ENCODE measurements at regions not wholly inside any gene's neighbourhood (a gene's known extent, or its start where the extent isn't known, plus 50 kb on each side); places are given as distances from the start of the nearest gene placed in this dataset.
"Not testable (repeated sequence)": the region's sequence is repeated elsewhere in the genome, so short reads cannot be mapped to it uniquely, and the experiment has no call there.

DNA sequence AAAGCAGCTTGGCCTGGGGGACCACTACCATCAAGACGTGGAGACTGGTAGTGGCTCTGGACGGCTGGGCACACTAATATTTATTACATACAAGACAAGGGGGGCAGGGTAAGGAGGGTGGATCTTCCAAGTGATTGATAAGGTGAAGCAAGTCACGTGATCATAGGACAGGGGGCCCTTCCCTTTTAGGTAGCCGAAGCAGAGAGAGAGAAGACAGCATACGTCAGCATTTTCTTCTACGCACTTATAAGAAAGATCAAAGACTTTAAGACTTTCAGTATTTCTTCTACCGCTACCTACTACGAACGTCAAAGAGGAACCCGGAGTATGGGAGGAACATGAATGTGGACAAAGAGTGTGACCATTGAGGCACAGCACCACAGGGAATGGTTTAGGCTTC, 307.9 kb downstream of the RPIA start:
- no peak for DNase-seq (ENCODE audit: low read depth)

DNA sequence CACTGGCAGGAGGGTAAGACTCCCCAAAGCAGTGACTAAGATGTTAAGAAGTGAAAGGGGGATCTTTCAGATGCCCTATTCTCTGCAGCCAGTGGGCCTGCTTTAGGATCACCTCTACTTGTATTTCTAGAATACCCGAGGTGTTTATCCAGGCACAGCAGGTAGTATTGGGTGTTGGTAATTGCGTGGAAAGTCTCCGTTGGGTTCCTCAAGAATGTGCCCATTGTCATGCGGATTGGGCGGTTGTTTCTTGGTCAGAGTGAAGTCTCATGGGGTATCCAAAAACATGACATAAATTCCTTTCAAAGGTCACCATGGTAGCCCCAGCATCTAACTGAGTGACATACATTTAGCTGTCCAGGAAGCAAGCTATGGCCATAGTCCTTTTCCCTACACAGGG, 308.8 kb downstream of the RPIA start:
- DNase-seq (ENCODE audit: low read depth) = no peak

DNA sequence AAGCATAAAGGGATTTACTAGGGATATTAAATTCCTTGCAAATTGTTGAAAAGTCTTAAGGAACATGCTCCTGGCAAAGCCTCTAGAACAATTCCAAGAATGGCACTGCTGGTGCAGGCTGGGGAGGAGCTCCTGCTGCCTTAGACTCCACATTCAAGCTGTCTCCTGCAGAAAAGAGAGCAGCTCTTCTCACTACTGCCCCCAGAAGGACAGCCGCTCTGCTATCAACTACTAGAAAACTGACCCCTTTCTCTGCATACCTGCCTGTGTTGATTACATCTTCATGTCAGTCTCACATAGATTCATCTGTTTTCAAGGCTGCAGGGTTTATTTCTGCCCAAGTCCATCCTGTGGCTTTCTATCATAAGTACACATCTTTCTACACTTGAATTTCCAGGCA, 312.8 kb downstream of the RPIA start:
- DNase-seq (ENCODE audit: low read depth) = not testable (repeated sequence)

DNA sequence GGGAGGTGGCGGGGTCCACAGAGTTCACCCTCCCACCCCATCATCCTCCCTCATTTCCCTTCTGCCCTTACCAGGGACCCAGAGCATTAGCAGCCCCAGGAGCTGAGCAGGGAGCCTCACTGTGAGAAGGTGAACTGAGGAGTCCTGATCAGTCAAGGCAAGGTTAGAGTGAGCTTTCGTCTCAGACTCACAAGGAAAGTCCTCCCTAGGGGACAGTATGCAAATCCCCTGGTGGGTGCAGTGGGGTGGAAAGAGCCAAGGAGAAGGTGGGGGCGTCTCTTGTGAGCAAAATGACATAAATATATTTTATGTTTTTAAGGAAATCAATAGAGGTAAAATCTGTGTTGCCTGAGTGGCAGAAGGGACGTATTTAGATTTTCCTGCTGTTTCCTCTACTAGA, 329.1 kb downstream of the RPIA start:
- not testable (repeated sequence) for DNase-seq (ENCODE audit: low read depth)

DNA sequence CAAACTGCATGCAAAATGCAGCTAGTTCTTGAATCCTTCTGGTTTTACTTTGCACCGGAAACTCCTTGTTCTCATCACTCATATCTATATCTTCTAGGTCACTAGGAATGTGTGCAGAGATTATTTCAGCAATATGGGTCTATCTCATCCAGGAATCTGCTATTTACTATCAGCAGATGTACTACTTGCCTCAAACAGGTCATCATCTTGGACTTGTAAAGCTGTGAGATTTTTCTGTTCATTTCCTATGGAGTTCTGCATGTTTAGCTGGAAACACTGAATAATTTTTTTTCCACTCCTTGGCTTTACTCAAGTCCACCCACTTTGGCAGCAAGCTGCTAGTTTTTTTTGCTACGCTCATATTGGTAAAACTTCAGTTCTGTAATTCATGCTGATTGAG, 334.8 kb downstream of the RPIA start:
- not testable (repeated sequence) for DNase-seq (ENCODE audit: low read depth)

DNA sequence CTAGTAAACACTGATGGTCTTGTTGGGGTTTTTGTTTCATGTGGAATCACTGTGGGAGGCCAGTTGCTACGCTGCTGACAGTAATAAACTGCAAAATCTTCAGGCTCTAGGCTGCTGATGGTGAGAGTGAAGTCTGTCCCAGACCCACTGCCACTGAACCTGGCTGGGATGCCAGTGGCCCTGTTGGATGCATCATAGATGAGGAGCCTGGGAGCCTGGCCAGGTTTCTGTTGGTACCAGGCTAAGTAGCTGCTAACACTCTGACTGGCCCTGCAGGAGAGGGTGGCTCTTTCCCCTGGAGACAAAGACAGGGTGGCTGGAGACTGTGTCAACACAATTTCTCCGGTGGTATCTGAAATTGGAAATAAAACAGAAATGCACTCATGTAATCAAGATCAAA, 335.6 kb downstream of the RPIA start:
- DNase-seq (ENCODE audit: low read depth) = not testable (repeated sequence)

DNA sequence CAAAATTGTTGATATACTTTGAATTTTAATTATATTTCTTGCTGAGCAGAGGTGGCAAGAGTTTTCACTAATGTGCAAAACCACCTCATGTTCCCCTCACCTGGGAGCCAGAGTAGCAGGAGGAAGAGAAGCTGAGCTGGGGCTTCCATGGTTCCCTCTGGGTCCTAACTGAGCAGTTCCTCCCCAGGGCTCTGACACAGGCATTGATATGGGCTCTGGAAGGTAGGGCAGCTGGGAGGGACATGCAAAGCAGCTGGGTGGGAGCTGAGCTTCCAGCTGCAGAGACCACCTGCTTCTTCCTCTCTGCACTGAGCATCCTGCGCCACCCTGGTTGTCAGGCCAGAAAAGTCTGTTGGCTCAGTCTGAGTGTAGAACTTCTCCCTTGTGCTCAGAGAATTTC, 336.1 kb downstream of the RPIA start:
- DNase-seq (ENCODE audit: low read depth) = not testable (repeated sequence)

DNA sequence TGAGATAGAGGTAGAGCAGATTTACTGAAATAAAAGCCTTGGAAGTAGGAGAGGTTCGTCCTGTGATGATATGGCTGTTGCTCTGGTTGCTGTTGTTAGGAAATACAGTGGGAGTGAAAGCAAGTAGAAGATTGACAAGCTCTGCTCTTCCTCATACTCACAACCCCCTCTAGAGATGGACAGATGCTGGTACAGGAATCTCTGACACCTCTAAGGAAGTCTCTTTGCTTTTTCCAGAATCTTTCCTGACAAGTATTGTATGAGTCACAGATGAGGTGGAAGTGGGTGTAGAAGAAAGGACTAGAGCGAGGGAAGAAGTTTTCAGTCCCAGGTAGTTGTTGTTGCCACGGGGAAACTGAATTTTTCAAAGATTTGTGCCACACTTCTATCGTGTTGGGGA, 337.8 kb downstream of the RPIA start:
- not testable (repeated sequence) for DNase-seq (ENCODE audit: low read depth)

DNA sequence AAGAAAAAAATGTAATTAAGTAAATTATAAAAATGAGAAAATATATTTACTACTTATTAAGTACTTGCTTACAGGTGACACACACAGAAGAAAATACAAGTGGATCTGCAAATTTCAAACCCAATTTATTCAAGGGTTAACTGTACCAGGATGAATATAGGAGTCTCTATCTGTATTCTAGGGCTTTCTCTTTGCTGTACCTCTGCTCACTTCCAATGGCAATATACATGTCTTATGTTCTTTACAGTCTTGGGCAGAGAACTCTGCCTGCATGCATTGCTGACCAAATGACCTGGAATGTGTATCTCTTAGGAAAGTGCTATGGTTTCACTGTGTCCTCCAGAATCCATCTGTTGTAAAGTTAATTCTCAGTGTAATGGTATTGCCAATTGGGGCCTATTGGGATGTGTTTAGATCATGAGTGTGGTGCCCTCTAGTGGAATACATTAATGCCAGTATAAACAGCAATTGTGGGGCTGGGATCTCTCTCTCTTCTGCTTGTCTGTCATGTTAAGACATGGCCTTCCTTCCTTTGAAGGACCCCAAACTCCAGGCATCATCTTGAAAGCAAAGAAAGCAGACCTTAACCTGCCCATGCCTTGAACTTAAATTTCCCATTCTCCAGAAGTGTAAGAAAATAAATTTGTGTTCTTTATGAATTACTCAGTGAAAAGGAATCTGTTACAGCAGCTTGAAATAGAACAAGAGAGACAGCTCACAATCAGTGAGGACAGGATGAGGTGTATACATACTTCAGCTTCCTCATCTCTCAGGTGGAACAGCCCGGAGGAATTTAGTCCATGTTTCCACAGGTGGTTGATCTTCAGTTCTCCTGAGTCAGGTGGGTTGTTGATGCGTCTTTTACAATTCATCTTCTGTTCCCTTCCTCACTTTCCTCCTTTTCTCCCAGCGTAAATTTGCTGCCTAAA, 356.9 kb downstream of the RPIA start:
- not testable (repeated sequence) for DNase-seq (ENCODE audit: low read depth)

DNA sequence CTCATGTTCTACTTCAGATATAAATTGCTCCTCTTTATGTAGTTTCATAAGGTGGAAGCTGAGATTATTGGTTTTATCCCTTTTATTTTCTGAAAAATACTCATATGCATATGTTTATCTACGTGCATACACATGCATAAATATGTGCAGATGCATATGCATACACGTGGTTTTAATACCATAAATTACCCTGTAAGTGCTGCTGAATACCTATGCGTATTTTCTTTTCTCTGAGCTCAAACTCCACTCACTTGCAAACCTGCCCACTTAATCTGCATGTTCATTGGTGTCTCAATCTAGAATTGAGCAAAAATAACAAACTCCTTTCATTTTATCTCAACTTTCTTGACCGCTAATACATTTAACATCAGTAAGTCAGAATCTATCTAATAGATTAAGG, 367.1 kb downstream of the RPIA start:
- DNase-seq (ENCODE audit: low read depth) = not testable (repeated sequence)

DNA sequence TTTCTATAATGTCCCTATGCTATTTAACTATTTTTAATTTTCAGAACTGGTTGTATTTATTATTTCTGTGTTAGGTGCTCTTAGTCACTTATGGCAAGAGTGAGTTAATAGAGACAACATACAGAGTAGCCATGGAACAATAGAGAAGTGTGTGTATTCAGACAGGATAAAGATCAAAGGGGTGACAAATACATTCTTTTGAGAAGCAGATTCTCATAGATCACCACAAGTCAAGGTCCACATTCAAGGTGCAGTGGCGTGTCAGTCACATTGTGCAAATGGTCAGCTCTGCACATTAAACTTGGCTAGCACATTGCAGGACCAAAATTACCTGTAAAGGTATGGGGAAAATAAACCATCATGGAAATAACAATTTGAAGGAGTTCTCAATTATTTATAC, 369.7 kb downstream of the RPIA start:
- not testable (repeated sequence) for DNase-seq (ENCODE audit: low read depth)

DNA sequence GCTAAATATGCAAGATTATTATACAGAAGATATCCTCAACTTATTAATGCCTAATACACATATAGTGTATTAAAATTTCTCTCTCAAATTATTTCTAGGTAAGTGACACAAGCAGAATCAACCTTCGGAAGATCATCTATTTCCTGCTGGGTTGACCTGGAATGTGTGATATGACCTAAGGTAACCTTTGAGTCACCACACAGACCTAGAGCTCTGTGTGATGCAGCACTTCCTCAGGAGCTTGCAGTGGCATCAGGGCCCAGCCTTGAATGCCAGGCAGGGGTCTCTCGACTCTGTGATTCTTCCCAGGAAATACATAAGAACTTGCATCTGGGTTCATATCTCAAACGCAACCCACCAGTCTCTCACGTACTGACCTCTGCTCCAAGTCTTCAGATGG, 385.3 kb downstream of the RPIA start:
- DNase-seq (ENCODE audit: low read depth) = not testable (repeated sequence)

DNA sequence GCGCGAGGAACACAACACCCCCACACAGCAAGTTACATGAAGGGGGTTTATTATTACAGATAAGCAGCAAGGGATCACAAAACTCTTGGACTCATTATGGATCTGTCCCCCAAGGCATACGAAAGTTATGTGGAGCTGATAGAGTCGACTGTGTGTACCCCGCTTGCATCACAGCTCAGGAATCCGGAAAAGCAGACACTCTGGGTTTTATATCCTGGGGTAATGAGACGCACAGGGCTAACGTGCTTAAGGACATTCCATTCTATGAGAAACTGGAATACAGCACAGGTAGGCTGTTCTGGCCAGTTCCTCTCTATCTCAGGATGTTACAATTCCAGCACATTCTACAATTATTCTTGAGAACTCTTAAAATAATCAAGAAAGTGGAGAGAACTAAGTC, 401.4 kb downstream of the RPIA start:
- DNase-seq (ENCODE audit: low read depth) = not testable (repeated sequence)

DNA sequence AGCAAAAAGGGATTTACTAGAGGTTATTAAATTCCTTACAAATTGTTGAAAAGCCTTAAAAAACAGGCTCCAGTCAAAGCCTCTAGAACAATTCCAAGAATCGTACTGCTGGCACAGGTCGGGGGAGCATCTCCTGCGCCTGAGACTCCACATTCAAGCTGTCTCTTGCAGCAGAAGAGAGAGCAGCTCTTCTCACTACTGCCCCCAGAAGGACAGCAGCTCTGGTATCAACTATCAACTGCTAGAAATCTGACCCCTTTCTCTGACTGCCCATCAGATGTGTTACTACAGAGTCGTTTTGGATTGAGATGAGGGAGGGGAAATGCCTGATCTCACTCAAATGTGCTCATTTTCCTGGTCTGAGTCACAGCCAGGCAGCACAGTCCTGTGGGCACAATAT, 403.6 kb downstream of the RPIA start:
- DNase-seq (ENCODE audit: low read depth) = not testable (repeated sequence)

DNA sequence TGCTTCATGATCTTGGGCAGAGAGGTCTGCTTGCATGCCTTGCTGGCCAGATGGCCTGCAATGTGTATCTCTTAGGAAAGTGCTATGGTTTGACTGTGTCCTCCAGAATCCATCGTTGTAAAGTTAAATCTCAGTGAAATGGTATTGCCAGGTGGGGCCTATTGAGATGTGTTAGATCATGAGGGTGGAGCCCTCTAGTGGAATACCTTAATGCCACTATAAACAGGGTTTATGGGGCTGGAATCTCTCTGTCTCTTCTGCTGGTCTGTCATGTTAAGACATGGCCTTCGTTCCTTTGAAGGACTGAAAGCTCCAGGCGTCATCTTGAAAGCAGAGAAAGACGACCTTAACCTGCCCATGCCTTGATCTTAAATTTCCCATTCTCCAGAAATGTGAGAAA, 411.1 kb downstream of the RPIA start:
- not testable (repeated sequence) for DNase-seq (ENCODE audit: low read depth)

DNA sequence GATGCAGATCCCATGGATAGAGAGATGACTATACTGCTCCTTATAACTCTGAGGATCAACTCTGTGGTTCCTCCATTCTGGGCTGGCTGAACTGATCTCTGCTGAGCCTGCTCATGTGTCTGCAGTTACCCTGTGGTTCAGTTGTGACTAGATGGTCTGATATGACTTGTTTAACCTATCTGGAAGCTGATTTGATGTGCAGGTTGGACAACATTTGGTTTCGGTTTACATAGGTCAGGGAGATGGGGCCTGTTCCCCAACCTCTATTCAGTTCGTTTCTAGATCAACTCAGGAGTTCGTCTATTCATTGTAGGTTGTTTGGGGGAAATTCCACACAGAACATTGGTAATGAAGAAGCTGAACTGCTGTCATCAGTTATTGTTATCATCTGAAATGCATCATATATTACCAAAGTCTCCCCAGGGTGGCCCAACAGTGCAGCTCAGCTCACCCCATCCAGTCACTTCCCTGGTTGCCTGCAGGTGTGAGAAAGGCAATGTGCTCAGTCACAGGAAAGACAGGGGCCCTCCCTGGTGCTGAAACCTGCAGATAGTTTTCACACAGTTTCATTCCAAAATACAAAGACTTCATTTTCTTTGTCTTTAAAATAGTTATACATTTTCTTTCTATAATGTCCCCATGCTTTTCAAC, 415.0 kb downstream of the RPIA start:
- DNase-seq (ENCODE audit: low read depth) = not testable (repeated sequence)

DNA sequence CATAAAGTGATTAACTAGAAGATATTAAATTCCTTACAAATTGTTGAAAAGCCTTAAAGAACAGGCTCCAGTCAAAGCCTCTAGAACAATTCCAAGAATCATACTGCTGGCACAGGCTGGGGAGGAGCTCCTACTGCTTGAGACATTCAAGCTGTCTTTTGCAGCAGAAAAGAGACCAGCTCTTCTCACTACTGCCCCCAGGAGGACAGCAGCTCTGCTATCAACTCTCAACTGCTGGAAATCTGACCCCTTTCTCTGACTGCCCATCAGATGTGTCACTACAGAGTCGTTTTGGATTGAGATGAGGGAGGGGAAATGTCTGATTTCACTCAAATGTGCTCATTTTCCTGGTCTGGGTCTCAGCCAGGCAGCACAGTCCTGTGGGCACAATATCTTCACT, 421.0 kb downstream of the RPIA start:
- DNase-seq (ENCODE audit: low read depth) = not testable (repeated sequence)

DNA sequence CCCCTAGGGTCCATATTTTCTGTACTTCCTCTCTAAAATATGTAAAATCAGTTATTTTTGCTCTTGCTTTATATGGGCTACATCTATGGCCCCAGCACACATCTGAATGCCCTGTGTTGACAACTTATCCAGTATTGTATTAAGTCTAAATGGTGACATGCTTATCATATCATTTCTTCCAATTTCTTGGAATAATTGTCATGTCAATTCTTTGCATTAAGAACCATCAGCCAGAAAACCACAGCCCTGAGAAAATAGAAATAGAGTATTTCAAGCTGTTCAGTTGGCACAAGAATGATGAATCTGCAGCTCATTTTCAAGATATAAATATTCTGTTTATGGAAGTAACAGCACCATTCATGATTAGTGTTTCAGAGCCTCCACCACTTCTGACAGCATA, 421.8 kb downstream of the RPIA start:
- DNase-seq (ENCODE audit: low read depth) = not testable (repeated sequence)

DNA sequence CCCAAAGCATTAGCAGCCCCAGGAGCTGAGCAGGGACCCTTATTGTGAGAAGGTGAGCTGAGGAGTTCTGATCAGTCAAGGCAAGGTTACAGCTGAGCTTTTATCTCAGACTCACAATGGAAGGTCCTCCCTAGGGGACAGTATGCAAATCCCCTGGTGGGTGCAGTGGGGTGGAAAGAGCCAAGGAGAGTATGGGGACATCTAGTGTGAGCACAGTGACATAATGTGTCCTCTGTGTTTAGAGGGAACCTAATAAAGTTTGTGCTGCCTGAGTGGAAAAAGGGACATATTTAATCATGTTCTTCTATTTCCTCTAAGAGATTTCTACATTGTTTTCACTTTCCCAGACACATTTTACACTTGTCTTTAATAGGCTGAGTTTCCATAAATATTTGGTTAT, 438.0 kb downstream of the RPIA start:
- DNase-seq (ENCODE audit: low read depth) = not testable (repeated sequence)

DNA sequence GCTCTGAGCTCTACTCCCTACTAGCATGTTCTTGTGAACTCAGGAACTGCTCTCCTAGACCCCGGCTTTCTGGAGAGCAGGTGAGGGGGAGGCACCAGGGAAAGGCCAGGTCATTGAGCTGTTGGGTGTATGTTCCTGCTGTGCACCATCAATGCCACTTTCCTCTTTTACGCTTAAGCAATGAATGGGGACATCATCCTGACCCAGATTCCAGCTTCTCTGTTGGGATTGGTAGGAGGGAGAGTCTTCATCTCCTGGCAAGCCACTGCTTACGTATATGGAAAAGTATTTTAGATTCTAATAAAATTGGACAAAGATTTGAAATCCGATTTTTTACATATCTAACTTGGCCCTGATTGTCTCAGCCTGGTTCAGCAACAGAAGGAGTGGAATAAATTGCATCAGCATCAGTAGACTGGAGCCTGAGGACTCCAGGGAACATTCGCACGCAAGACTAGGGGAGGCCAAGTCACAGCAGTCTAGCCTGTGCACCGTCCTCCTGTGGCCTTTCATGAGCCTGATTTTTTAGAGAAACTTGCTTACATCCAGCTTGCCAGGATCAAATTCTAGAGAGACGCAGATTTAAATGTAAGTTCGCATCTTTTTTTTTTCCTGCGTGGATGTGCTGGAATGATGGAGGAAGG, 439.3 kb downstream of the RPIA start:
- not testable (repeated sequence) for DNase-seq (ENCODE audit: low read depth)

DNA sequence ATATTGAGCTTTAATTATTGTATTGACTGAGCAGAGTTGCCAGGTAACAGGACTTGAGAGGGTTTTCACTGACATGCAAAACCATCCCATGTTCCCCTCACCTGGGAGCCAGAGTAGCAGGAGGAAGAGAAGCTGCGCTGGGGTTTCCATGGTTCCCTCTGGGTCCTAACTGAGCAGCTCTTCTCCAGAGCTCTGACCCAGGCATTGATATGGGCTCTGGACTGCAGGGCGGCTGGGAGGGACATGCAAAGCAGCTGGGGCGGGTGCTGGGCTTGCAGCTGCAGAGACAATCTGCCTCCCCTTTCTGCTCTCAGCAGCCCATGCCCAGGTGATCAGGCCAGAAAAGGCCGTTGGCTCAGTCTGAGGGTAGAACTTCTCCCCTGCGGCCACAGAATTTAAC, 451.5 kb downstream of the RPIA start:
- DNase-seq (ENCODE audit: low read depth) = not testable (repeated sequence)

DNA sequence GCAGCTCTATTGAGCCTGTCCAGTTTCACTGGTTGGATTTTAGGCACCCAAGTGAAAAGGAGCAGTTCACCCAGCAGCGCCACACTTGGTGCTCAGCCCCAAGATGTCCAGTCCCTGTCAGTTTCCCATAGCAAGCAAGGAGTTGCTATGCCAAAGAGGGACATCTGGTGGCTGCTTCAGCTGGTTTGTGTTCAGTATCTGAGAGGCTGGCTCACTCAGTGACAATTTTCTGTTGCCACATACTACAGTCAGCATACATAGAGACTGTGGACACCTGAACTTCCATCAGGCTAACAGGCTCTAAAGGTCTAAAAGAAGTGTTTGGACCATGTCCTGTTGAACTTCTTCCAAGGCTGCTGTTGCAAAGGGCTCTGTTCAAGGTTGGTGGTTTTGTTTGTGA, 453.9 kb downstream of the RPIA start:
- not testable (repeated sequence) for DNase-seq (ENCODE audit: low read depth)

DNA sequence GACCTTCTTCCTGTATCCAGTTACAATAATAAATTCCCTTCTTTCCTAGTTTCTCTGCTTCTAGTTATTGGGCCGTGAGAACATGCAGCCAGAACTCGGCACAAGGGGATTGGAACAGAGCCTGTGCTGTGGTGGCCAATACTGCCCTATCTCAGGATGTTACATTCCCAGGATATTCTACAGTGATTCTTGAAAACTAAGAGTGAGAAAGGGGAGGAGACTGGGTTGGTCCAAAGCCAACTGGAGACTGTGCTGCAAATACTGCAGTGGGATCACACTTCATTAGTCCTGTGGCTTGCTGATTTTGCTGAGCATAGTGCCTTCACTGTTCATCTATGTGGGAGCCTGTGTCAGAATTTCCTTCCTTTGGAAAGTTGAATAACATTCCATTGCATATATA, 456.8 kb downstream of the RPIA start:
- not testable (repeated sequence) for DNase-seq (ENCODE audit: low read depth)

Measured in activated T-cell treated with anti-CD3 and anti-CD28 coated beads for 1 hour (primary cell).